OCI-LY1 (cell line): ENCODE measurements at regions not wholly inside any gene's neighbourhood (a gene's known extent, or its start where the extent isn't known, plus 50 kb on each side); places are given as distances from the start of the nearest gene placed in this dataset.

Source experiments
- EZH2 ChIP-seq: fragments of 200-600 bp; sonication (generic), shearing (Covaris generic); IDR thresholded peaks from 2 replicates; pipeline ENCODE4 v1.8.0; 2017; ENCODE audit warnings: borderline replicate concordance, mixed run types, mild to moderate bottlenecking, antibody characterized with exemption, low read length, moderate library complexity, mixed read lengths
- TF ChIP-seq, protein P1 (sequence below): fragments of 200-600 bp; sonication (generic), shearing (Covaris generic); IDR thresholded peaks from 2 replicates; pipeline ENCODE4 v1.5.1; 2017; ENCODE audit warnings: mild to moderate bottlenecking, antibody characterized with exemption, low read length, moderate library complexity, mixed read lengths

GRCh38 chr5:154538492-154538891 is 60.5 kb upstream of the HAND1 start:
- no peak for TF ChIP-seq EZH2
- TF ChIP-seq, protein P1, sequence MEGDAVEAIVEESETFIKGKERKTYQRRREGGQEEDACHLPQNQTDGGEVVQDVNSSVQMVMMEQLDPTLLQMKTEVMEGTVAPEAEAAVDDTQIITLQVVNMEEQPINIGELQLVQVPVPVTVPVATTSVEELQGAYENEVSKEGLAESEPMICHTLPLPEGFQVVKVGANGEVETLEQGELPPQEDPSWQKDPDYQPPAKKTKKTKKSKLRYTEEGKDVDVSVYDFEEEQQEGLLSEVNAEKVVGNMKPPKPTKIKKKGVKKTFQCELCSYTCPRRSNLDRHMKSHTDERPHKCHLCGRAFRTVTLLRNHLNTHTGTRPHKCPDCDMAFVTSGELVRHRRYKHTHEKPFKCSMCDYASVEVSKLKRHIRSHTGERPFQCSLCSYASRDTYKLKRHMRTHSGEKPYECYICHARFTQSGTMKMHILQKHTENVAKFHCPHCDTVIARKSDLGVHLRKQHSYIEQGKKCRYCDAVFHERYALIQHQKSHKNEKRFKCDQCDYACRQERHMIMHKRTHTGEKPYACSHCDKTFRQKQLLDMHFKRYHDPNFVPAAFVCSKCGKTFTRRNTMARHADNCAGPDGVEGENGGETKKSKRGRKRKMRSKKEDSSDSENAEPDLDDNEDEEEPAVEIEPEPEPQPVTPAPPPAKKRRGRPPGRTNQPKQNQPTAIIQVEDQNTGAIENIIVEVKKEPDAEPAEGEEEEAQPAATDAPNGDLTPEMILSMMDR = no peak
